HUES48 (cell line): ENCODE measurements at regions not wholly inside any gene's neighbourhood (a gene's known extent, or its start where the extent isn't known, plus 50 kb on each side); places are given as distances from the start of the nearest gene placed in this dataset.

Experiments
- H3K27ac ChIP-seq: one replicate; pipeline ENCODE4 v1.7.0; 2013; ENCODE audit warnings: low read depth, low read length, inconsistent platforms
- H3K27me3 ChIP-seq: 2 replicates; pipeline ENCODE4 v1.6.1; 2013; ENCODE audit warnings: mild to moderate bottlenecking, low read length; ENCODE audit not compliant: control insufficient read depth, insufficient read depth
- H3K36me3 ChIP-seq: 2 replicates; pipeline ENCODE4 v1.6.1; 2013; ENCODE audit warnings: low read length; ENCODE audit not compliant: control insufficient read depth, insufficient read depth
- H3K4me1 ChIP-seq: 2 replicates; pipeline ENCODE4 v1.6.1; 2013; ENCODE audit warnings: mild to moderate bottlenecking, low read length; ENCODE audit not compliant: control insufficient read depth, insufficient read depth
- H3K4me3 ChIP-seq: 2 replicates; pipeline ENCODE4 v1.5.1; 2013; ENCODE audit warnings: mild to moderate bottlenecking, low read depth, low read length
- H3K9ac ChIP-seq: 2 replicates; pipeline ENCODE4 v1.6.1; 2013; ENCODE audit warnings: mild to moderate bottlenecking, low read depth, low read length, moderate library complexity
- H3K9me3 ChIP-seq: 2 replicates; pipeline ENCODE4 v1.6.1; 2013; ENCODE audit warnings: low read length; ENCODE audit not compliant: control insufficient read depth, insufficient read depth

GRCh38 chr11:71114124-71114851 is 138.1 kb downstream of the SHANK2 start:
- H3K9ac ChIP-seq: no peak overlapping the region
- no peaks in the 10 kb centered on the region for H3K27me3 ChIP-seq
- H3K4me1 ChIP-seq: peaks cover 18% of the 10 kb centered on the region; the same call in 1 of the 2 replicates
- H3K36me3 ChIP-seq: peaks cover 16% of the 10 kb centered on the region
- H3K27ac ChIP-seq: no peak overlapping the region
- H3K9me3 ChIP-seq: no peaks in the 10 kb centered on the region
- no peak overlapping the region for H3K4me3 ChIP-seq

GRCh38 chr11:71112990-71113389 is 139.4 kb downstream of the SHANK2 start:
- Histone ChIP-seq H3K9me3 (no peaks in the 10 kb centered on the region), H3K27ac (peak overlapping the region; percentile 7), H3K27me3 (no peaks in the 10 kb centered on the region), H3K4me1 (peaks cover 18% of the 10 kb centered on the region; the same call in 1 of the 2 replicates), H3K9ac (no peak overlapping the region), H3K4me3 (no peak overlapping the region), H3K36me3 (peaks cover 27% of the 10 kb centered on the region)

- peak overlapping the region; percentile 7 for H3K27ac ChIP-seq
Observed at GRCh38 chr11:71112454-71112853, 139.9 kb downstream of the SHANK2 start.

GRCh38 chr11:71109586-71109985 is 142.8 kb downstream of the SHANK2 start:
- no peaks in the 10 kb centered on the region for H3K27me3 ChIP-seq
- H3K4me3 ChIP-seq: no peak overlapping the region
- no peaks in the 10 kb centered on the region for H3K9me3 ChIP-seq
- H3K36me3 ChIP-seq: peaks cover 33% of the 10 kb centered on the region
- peaks cover 18% of the 10 kb centered on the region; the same call in 1 of the 2 replicates for H3K4me1 ChIP-seq
- H3K9ac ChIP-seq: no peak overlapping the region
- H3K27ac ChIP-seq: no peak overlapping the region

More at GRCh38 chr11:71112454-71112853, 139.9 kb downstream of the SHANK2 start:
- Histone ChIP-seq H3K9ac (no peak overlapping the region), H3K4me1 (peaks cover 18% of the 10 kb centered on the region; the same call in 1 of the 2 replicates), H3K4me3 (no peak overlapping the region), H3K27me3 (no peaks in the 10 kb centered on the region), H3K36me3 (peaks cover 28% of the 10 kb centered on the region), H3K9me3 (no peaks in the 10 kb centered on the region)

- no peak overlapping the region for H3K4me3 ChIP-seq
- H3K27me3 ChIP-seq: no peaks in the 10 kb centered on the region
- no peak overlapping the region for H3K9ac ChIP-seq
- H3K4me1 ChIP-seq: peaks cover 18% of the 10 kb centered on the region; the same call in 1 of the 2 replicates
- H3K27ac ChIP-seq: no peak overlapping the region
- no peaks in the 10 kb centered on the region for H3K9me3 ChIP-seq
- peaks cover 33% of the 10 kb centered on the region for H3K36me3 ChIP-seq
Observed at GRCh38 chr11:71109186-71109585, 143.2 kb downstream of the SHANK2 start.

- Histone ChIP-seq H3K9me3 (no peaks in the 10 kb centered on the region), H3K27me3 (no peaks in the 10 kb centered on the region), H3K4me3 (no peak overlapping the region), H3K27ac (no peak overlapping the region), H3K4me1 (peaks cover 14% of the 10 kb centered on the region; the same call in 1 of the 2 replicates), H3K9ac (no peak overlapping the region), H3K36me3 (peaks cover 35% of the 10 kb centered on the region)
Observed at GRCh38 chr11:71108013-71108865, 144.1 kb downstream of the SHANK2 start.

GRCh38 chr11:71106671-71107070 is 145.7 kb downstream of the SHANK2 start:
- H3K4me1 ChIP-seq: no peaks in the 10 kb centered on the region
- H3K9me3 ChIP-seq: no peaks in the 10 kb centered on the region
- H3K27ac ChIP-seq: no peak overlapping the region
- no peak overlapping the region for H3K9ac ChIP-seq
- H3K36me3 ChIP-seq: peaks cover 36% of the 10 kb centered on the region
- no peak overlapping the region for H3K4me3 ChIP-seq
- H3K27me3 ChIP-seq: no peaks in the 10 kb centered on the region

GRCh38 chr11:71103266-71103665 is 149.1 kb downstream of the SHANK2 start:
- Histone ChIP-seq H3K4me3 (no peak overlapping the region), H3K4me1 (no peaks in the 10 kb centered on the region)

GRCh38 chr11:71102251-71102995 is 150.0 kb downstream of the SHANK2 start:
- Histone ChIP-seq H3K9me3 (no peaks in the 10 kb centered on the region), H3K36me3 (peaks cover 13% of the 10 kb centered on the region), H3K4me3 (no peak overlapping the region), H3K4me1 (no peaks in the 10 kb centered on the region), H3K9ac (no peak overlapping the region), H3K27me3 (no peaks in the 10 kb centered on the region), H3K27ac (no peak overlapping the region)

More at GRCh38 chr11:71103266-71103665, 149.1 kb downstream of the SHANK2 start:
- no peak overlapping the region for H3K9ac ChIP-seq
- no peak overlapping the region for H3K27ac ChIP-seq
- no peaks in the 10 kb centered on the region for H3K9me3 ChIP-seq
- peaks cover 15% of the 10 kb centered on the region; the same call in 1 of the 2 replicates for H3K36me3 ChIP-seq
- no peaks in the 10 kb centered on the region for H3K27me3 ChIP-seq

GRCh38 chr11:71101606-71102005 is 150.8 kb downstream of the SHANK2 start:
- no peak overlapping the region for H3K4me3 ChIP-seq
- H3K9ac ChIP-seq: no peak overlapping the region
- H3K27me3 ChIP-seq: no peaks in the 10 kb centered on the region
- no peak overlapping the region for H3K27ac ChIP-seq
- no peaks in the 10 kb centered on the region for H3K9me3 ChIP-seq
- H3K36me3 ChIP-seq: peaks cover 9% of the 10 kb centered on the region
- no peaks in the 10 kb centered on the region for H3K4me1 ChIP-seq
